Loucy (cell line): ENCODE measurements at regions not wholly inside any gene's neighbourhood (a gene's known extent, or its start where the extent isn't known, plus 50 kb on each side); places are given as distances from the start of the nearest gene placed in this dataset.

Source experiments
- H2AFZ ChIP-seq: fragments of 200-600 bp; sonication (generic); 2 replicates; pipeline ENCODE4 v1.6.0; 2016; ENCODE audit warnings: antibody characterized with exemption, mild to moderate bottlenecking, low read length, moderate library complexity
- H3F3A ChIP-seq: fragments of 200-600 bp; 2 replicates; pipeline ENCODE4 v1.6.0; 2016; ENCODE audit warnings: antibody characterized with exemption, low read depth, mild to moderate bottlenecking
- H3K27me3 ChIP-seq: fragments of 200-600 bp; sonication (generic); 2 replicates; pipeline ENCODE4 v1.6.1; 2014; ENCODE audit warnings: low read length, mild to moderate bottlenecking; ENCODE audit not compliant: insufficient read depth, poor library complexity, severe bottlenecking
- H3K36me3 ChIP-seq: fragments of 200-600 bp; sonication (generic); 2 replicates; pipeline ENCODE4 v1.6.1; 2016; ENCODE audit warnings: low read length; ENCODE audit not compliant: insufficient read depth
- H3K4me1 ChIP-seq: fragments of 200-600 bp; sonication (generic); 2 replicates; pipeline ENCODE4 v1.5.1; 2014; ENCODE audit warnings: low read length, mild to moderate bottlenecking; ENCODE audit not compliant: insufficient read depth, poor library complexity, severe bottlenecking
- H3K4me2 ChIP-seq: fragments of 200-600 bp; sonication (generic); 2 replicates; pipeline ENCODE4 v1.6.0; 2014; ENCODE audit warnings: antibody characterized with exemption, low read length, low read depth, mild to moderate bottlenecking; ENCODE audit not compliant: poor library complexity, severe bottlenecking
- H3K4me3 ChIP-seq: fragments of 200-600 bp; sonication (generic); 2 replicates; pipeline ENCODE4 v1.5.1; 2014; ENCODE audit warnings: low read length, mild to moderate bottlenecking, mixed read lengths; ENCODE audit not compliant: poor library complexity, severe bottlenecking
- H3K79me2 ChIP-seq: fragments of 200-600 bp; sonication (generic); 2 replicates; pipeline ENCODE4 v1.6.1; 2014; ENCODE audit warnings: low read length; ENCODE audit not compliant: insufficient read depth
- H3K9ac ChIP-seq: fragments of 200-600 bp; sonication (generic); 2 replicates; pipeline ENCODE4 v1.6.0; 2014; ENCODE audit warnings: mild to moderate bottlenecking, low read depth, low read length, moderate library complexity; ENCODE audit not compliant: poor library complexity, severe bottlenecking
- H3K9me2 ChIP-seq: fragments of 200-600 bp; sonication (generic); replicated peaks from 2 replicates; pipeline ENCODE4 v1.6.1; 2016; ENCODE audit warnings: low read depth, low read length, mixed read lengths
- H3K9me3 ChIP-seq: fragments of 200-600 bp; sonication (generic); 2 replicates; pipeline ENCODE4 v1.6.1; 2014; ENCODE audit warnings: mild to moderate bottlenecking, antibody characterized with exemption, low read length, low read depth; ENCODE audit not compliant: insufficient read depth
- H4K20me1 ChIP-seq: fragments of 200-600 bp; sonication (generic); 2 replicates; pipeline ENCODE4 v1.6.0; 2014; ENCODE audit warnings: antibody characterized with exemption, low read length, mild to moderate bottlenecking; ENCODE audit not compliant: insufficient read depth, poor library complexity, severe bottlenecking
- CTCF ChIP-seq: fragments of 200-600 bp; sonication (generic); conservative IDR thresholded peaks from 2 replicates; pipeline ENCODE4 v1.5.1; 2014; ENCODE audit warnings: mild to moderate bottlenecking, antibody characterized with exemption, low read length
- EZH2phosphoT487 ChIP-seq: fragments of 200-600 bp; IDR thresholded peaks from 2 replicates; pipeline ENCODE4 v1.6.1; 2018; ENCODE audit warnings: antibody characterized with exemption, mild to moderate bottlenecking, moderate library complexity, borderline replicate concordance

GRCh38 chrX:10048076-10048475 is 80.9 kb downstream of the CLDN34 start:
- Histone ChIP-seq H3F3A (no peaks in the 10 kb centered on the region), H3K4me2 (no peak overlapping the region), H3K4me3 (no peak overlapping the region), H3K9ac (no peak overlapping the region), H3K27me3 (no peaks in the 10 kb centered on the region), H3K9me2 (no peaks in the 10 kb centered on the region), H3K36me3 (no peaks in the 10 kb centered on the region), H3K9me3 (no peaks in the 10 kb centered on the region), H4K20me1 (no peaks in the 10 kb centered on the region), H2AFZ (no peak overlapping the region), H3K79me2 (no peaks in the 10 kb centered on the region), H3K4me1 (peaks cover 15% of the 10 kb centered on the region)
- no peak for TF ChIP-seq EZH2phosphoT487
- no peak for TF ChIP-seq CTCF

GRCh38 chrX:10048707-10049106 is 81.5 kb downstream of the CLDN34 start:
- TF ChIP-seq CTCF, result no peak
- TF ChIP-seq EZH2phosphoT487, result no peak
- H2AFZ ChIP-seq, result no peak overlapping the region
- H3K9ac ChIP-seq, result no peak overlapping the region
- H3K27me3 ChIP-seq, result no peaks in the 10 kb centered on the region
- H3K9me2 ChIP-seq, result no peaks in the 10 kb centered on the region
- H3K9me3 ChIP-seq, result no peaks in the 10 kb centered on the region
- H3K4me2 ChIP-seq, result no peak overlapping the region
- H3F3A ChIP-seq, result no peaks in the 10 kb centered on the region
- no peak overlapping the region for H3K4me3 ChIP-seq
- H3K36me3 ChIP-seq, result no peaks in the 10 kb centered on the region
- H3K79me2 ChIP-seq, result no peaks in the 10 kb centered on the region
- H3K4me1 ChIP-seq, result peaks cover 17% of the 10 kb centered on the region
- H4K20me1 ChIP-seq, result no peaks in the 10 kb centered on the region

- no peaks in the 10 kb centered on the region for H4K20me1 ChIP-seq
- no peaks in the 10 kb centered on the region for H3K9me2 ChIP-seq
- no peak for TF ChIP-seq CTCF
- TF ChIP-seq EZH2phosphoT487, result no peak
- no peaks in the 10 kb centered on the region for H3F3A ChIP-seq
- no peaks in the 10 kb centered on the region for H3K36me3 ChIP-seq
- H3K9me3 ChIP-seq, result no peaks in the 10 kb centered on the region
- H3K79me2 ChIP-seq, result no peaks in the 10 kb centered on the region
- no peak overlapping the region for H2AFZ ChIP-seq
- H3K9ac ChIP-seq, result no peak overlapping the region
- H3K4me2 ChIP-seq, result no peak overlapping the region
- peaks cover 17% of the 10 kb centered on the region for H3K4me1 ChIP-seq
- no peak overlapping the region for H3K4me3 ChIP-seq
- no peaks in the 10 kb centered on the region for H3K27me3 ChIP-seq
Observed at GRCh38 chrX:10049236-10049635, 82.1 kb downstream of the CLDN34 start.
